ENCODE measurements at regions not wholly inside any gene's neighbourhood (a gene's known extent, or its start where the extent isn't known, plus 50 kb on each side); places are given as distances from the start of the nearest gene placed in this dataset.
A peak's percentile ranks its signal among the peaks of the same experiment; 100 is the strongest.
"Not testable (repeated sequence)": the region's sequence is repeated elsewhere in the genome, so short reads cannot be mapped to it uniquely, and the experiment has no call there.

DNA sequence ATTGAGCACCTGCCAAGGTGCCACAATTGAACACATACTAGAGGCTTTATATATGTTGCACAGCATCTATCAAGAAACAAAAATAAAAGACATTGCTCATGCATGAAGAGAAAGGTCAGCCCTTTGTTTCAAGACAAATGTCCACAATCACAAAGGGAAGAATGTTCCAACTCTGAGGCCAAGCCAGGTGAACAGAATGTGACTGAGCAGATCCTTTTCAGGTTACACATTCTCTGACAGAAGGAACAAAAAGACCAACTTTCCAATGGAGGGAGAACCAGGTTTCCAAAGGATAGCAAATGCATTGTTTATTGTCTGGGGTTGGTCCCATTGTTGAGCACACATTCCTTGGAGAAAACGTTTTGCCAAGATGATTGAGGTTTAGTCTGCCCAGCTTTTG lies 50.2 kb upstream of the FAM174B start:
- ATAC-seq (no peak), DNase-seq (no peak)

DNA sequence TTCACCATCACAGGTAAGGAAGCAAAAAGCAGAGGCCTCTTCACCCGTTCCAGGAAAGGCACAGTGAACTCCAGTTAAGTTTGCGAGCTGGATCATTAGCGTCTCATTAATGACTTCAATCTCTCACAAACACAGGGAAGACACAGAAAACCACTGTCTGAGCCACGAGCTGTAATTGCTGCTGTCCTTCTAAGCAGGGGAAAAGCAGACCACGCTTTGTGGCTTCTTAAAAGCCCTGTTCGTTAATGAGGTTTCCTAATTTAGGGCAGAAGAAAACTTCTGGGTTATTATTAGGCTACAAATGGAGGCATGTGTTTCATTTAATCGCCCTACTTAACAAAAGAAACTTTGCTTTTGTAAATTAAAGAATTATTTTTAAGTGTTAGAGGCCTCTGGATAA lies 50.6 kb upstream of the FAM174B start:
- ATAC-seq (no peak), DNase-seq (no peak)

DNA sequence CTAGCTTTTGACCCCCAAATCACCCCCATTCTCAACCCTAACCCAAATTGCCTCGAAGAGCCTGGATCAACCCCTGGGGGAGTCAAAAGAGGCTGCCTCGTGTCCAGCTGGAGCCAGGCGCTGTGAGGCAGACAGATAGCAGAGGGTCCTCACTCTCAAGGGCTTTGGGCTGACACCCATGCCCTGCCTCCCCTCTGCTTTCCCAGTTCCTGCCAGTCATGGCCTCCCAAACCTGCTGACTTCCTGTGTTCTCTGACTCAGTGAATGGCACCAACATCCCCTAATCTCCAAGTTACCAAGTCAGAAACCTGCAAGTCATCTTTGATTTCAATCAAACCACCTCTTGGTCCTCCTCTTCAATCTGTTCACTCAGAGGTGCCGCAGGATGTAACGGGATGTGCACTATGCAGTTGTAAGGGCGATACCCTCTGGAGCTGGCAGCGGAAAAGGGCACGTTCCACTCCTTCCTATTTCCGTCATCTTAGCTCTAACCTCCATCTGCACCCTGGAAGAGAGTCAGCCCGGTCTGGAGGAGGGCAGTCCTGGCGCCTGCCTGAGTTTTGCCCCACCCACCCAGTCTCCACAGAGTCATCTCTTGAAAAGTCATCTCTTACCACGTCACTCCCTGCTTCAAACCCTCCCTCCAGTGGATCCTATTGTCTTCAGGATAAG lies 52.4 kb upstream of the FAM174B start:
- DNase-seq, result no peak
- ATAC-seq, result peak; percentile 12

DNA sequence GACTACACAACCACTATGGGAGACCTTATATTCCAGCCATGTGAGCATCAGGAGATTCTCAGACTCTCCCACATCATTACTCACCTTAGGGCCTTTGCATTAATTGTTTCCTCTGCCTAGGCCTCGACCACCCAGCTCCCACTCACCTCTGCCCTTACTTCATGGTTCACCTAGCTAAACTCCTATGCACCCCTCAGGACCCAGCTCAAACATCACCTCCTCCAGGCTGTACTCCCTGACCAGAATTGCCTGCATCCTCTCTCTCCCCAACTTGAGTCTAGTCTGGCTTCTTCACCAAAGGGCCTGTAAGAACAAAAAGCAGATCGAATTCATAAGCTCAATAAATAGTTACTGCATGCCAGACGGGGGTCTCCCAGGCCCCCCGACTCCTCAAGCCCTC lies 53.1 kb upstream of the FAM174B start:
- no peak for ATAC-seq
- DNase-seq, result no peak

DNA sequence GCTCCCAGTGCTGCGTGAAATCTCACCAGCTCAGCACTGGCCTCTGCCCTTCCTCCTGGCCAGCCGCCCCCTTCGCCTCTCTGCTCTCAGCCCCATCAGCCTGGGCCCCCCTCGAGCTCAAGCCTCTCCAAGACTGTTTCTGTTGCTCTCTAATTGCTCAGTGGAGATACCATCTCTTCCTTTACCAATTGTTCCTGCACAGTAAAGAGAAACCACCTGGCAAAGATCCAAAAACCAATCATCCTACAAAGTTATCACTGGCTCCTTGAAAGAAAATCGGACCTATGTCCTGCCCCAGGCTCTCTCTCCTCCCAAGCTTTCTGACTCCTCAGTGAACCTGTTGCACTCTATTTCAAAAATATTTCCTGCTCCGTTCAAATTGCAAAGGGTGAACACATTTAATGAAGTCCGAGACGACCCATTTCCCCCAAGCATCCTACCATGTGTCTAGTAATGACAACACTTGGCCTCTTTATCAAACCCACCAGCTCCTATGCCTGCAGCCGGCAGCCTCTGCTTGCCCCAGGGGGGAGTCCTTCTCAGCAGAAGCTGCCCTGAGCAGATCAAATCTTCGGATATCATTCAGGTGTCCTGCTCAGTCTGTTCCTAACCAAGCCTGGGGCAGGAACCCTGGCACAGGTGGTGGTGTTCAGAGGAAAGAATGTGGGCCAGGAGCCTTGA lies 53.7 kb upstream of the FAM174B start:
- DNase-seq, result no peak
- ATAC-seq, result peak; percentile 24

DNA sequence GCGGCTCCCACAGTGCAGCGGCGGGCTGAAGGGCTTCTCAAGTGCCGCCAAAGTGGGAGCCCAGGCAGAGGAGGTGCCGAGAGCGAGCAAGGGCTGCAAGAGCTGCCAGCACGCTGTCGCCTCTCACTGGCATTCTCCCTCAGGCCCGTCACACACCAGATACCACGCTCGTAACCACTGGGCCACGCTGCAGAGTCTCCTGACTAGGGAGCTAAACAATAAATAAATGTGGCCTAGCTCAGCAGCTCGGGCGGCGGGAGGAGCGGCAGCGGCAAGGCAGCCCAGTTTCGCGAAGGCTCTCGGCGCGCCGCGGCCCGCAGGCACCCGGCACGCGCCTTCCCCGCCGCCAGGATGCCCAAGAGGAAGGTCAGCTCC lies 55.9 kb upstream of the FAM174B start:
- no peak for DNase-seq
- no peak for ATAC-seq

DNA sequence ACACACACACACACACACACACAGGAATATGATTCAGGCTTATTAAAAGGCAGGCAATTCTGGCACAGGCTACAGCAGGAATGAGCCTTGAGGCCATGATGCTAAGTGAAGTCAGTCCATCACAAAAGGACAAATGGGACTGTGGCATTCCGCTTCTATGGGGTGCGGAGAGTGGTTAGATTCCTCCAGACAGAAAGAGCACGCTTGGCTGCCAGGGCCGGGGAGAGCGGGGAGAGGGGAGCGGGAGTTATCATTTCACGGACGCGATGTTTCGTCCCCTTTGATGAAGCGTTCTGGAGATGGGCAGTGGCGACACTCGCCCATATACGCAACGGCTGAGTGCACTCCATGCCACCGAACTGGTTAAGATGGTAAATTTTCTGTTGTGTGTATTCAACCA lies 58.5 kb upstream of the FAM174B start:
- DNase-seq (no peak), ATAC-seq (no peak)

DNA sequence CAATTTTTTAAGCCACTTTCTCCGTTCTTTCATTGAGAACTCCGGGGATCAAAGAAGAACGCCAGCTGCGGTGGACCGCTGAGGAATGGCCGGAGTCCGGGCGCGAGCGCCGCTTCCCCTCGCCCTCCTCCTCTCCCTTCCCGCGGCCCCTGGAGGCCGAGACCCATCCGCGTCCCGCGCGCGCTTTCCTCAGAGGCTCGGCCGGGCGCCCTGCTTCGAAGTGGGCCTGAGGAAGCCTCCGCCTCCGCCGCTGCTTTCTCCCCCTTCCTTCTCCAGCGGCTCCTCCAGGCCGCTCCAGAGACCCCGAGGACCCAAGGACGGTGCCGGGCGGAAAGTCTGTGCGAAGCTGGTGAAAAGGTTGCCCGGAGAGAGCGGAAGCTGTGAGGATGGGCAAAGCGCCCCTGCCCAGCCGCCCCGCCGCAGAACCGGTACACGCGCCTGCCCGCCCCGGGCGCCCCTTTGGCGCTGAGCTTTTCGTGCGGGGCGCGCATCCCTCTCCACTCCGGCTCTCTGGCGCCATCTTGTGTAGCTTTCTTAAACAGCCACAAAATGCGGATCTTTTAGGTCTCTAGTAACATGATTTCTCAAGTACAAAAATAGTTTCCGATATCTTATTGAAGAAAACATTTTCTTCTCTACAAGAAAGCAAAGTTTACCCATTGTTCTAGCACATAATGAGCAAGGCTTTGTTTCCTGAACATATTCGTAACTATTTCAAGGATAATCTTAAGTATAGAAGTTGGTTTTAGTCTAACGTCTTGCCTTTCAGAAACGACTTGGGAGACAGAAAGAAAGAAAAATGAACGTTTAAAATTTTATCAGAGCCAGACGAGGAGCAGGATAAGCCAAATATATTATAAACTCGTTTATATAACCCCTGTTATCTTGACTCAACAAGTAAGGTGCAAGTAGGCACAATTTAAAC lies 59.2 kb upstream of the FAM174B start:
- peak; percentile 82 for DNase-seq

DNA sequence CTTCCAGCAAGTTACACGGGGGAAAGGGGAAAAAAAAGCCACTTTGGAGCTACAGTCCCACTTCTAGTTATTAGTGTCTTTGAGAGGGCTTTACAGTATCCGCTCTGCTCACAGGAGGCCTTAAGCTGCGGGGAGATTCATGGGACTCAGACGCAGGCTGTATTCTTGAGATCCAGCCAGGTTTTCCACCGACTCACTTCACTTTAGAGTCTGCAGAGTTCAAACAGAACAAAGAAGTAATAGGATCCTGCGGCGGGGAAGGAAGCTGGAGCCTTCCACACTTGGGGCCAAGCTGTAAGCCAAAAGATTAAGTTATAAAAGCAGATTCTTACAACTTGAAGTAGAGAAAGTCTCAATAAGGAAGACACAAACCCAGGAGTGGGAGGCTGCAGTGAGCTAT lies 60.2 kb upstream of the FAM174B start:
- ATAC-seq (no peak), DNase-seq (no peak)

More for the DNA sequence above, 59.2 kb upstream of the FAM174B start:
- ATAC-seq, result peak; percentile 79

DNA sequence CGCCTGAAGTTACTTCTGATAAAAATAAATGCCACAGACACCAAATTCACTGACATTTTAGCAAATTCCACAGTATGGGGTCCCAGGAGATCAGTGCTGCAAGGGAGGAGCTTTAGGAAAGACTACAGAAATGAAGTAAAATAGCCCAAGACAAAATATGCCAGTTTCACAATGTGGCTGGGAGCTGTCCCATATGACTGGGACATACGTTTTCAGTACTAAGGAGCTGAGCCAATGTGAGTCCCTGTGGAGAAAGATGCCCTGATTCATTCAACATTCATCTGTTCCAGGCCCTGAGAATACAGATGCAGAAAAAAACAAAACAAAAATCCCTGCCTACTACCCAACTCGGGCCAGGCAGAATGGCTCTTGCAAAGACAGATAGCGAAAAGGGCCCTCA lies 63.4 kb upstream of the FAM174B start:
- no peak for DNase-seq

DNA sequence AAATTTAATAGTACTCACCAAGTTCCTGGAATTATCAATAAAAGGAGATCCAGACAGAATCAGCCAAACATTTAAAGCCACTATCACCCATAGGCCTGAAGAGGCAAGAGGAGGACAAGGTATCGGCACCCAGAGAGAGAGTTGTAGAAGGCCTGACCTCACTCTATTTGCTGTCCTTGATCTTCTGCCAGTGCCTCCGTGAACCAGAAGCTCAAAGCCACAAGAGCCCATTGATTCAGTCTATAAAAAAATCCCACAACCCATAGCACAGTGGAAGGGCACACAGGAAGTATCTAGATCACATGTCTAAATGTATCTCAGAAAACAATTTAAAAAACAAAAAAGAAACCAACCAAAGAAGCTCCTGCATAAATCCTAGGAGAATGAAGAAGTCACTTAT lies 68.6 kb upstream of the FAM174B start:
- DNase-seq (no peak), ATAC-seq (no peak)

More for the DNA sequence above, 63.4 kb upstream of the FAM174B start:
- no peak for ATAC-seq

DNA sequence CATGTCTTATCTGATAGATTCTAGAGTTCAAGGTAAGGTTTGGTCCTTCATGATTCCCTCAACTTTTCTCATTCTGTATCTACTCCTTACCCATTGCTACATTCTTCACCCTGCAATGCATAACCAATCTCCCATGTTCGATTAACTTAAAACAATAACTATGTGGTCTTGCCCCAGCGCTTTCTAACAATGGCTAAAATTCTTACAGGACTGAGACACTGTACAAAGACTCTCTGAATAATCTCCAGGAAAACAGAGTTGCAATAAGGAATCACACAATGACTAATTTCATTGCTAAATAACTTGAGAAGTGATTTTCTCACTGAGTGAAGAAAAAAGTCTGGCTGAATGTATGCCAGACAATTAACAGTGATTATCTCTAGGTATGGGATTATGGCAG lies 69.6 kb upstream of the FAM174B start:
- DNase-seq (no peak), ATAC-seq (no peak)

DNA sequence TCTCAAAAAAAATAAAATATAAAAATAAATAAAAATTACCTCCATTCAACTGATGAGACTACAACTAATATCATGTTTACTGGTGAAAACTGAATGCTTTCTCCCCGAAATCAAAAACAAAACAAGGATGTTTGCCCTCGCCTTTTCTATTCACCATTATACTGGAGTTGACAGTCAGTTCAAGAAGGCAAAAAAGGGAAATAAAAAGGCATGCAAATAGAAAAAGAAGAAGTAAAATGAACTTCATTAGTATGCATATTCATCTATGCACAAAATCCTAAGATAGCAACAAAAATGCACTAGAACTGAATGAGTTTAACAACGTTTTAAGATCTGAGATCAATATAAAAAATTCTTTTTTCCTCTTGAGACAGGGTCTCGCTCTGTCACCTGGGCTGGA lies 72.7 kb upstream of the FAM174B start:
- DNase-seq (no peak), ATAC-seq (no peak)

DNA sequence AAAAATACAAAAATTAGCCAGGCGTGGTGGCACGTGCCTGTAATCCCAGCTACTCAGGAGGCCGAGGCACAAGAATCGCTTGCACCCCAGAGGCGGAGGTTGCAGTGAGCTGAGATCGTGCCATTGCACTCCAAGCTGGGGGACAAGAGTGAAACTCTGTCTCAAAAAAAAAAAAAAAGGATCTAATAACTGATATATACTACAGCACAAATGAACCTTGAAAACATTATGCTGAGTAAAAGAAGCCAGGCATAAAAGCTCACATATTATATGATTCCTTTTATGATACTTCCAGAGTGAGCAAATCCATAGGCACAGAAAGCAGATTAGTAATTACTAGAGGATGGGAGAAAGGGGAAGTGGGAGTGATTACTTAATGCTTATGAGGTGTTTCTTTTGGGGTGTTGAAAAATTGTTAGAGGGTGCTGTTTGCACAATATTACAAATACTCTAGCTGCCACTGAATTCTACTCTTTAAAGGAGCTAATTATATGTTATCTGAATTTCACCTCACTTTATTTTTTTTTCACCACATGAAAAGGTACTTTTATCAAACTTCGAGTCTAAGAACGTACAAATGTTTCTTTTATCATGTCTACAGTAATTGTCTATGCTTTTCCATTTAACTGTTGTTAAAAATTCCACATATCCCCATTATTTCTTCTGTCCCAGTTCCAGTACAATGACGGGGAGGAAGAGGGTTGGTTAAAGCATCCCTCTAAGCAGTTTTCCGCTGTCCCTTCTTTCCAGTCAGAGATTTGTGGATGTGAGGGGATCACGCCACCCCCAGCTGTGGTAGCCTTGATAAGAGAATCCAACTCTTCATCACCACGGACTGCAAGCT lies 77.7 kb upstream of the FAM174B start:
- ATAC-seq, result no peak
- DNase-seq, result no peak

DNA sequence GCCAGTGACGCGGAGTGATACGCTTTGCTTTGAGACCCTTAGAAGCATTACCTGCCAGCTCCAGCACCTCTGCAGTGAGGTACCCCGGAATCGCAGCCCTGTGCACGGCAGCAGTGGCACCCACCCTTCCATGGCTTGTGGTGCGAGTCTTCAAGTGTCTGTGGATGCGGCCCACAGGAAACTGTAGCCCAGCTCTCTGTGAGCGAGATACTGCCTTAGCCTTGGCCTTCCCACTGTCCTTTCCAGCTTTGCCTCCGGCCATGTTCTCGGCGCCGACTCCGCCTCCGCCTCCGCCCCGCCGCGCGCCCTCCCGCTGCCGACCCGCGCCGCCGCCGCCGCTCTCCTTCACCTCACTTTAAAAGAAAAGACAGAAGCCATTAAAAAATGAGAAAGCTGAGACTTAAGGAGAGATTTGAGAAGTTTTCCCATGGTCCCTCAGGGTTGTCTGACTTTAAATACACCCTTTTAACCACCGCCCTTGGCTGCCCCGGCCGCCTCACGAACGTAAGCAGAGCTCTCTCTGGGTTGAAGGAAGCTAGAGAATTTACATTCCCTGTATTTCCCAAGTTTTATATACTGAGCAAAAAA lies 78.5 kb upstream of the FAM174B start:
- peak; percentile 52 for ATAC-seq
- DNase-seq, result peak; percentile 10

DNA sequence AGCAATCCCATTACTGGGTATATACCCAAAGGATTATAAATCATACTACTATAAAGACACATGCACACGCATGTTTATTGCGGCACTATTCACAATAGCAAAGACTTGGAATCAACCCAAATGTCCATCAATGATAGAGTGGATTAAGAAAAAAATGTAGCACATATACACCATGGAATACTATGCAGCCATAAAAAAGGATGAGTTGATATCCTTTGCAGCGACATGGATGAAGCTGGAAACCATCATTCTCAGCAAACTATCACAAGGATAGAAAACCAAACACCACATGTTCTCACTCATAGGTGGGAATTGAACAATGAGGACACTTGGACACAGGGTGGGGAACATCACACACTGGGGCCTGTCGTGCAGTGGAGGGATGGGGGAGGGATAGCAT lies 83.7 kb upstream of the FAM174B start:
- not testable (repeated sequence) for DNase-seq, ATAC-seq

DNA sequence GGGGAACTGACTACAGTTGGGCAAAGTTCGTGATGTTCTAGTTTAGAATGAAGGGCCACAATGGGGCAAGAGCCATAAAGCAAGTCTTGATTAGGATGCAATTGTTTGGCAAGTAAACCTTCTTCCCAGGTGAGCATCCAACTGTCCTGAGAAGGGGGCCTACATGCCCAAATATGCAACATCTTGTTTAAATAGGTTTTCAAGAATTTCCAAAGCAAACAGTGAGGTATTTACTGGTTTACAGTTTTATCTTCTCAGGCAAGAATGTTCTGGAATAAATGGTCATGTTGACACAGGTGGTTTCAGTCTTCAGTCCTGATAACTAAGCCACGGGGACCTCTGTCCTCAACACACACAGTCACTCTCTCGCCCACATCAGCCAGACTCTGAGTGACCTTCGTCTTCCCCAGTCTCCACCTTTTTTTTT lies 90.3 kb upstream of the FAM174B start:
- no peak for ATAC-seq
- no peak for DNase-seq

DNA sequence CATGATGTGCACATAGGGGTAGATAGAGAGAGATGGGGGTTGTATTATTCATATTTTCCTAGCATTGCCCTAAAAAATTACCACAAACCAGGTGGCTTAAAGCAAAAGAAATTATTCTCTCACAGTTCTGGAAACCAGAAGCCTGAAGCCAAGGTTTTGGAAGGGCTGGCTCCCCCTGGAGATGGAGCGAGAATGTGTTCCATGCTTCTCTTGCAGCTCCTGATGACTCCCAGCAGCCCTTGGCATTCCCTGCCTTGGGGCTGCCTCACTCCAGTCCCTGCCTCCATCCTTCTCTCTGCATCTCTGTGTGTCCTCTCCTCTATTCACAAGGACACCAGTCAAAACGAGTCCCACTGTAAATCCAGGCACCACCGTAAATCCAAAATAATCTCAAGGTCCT lies 91.5 kb upstream of the FAM174B start:
- DNase-seq, result no peak
- ATAC-seq, result no peak

DNA sequence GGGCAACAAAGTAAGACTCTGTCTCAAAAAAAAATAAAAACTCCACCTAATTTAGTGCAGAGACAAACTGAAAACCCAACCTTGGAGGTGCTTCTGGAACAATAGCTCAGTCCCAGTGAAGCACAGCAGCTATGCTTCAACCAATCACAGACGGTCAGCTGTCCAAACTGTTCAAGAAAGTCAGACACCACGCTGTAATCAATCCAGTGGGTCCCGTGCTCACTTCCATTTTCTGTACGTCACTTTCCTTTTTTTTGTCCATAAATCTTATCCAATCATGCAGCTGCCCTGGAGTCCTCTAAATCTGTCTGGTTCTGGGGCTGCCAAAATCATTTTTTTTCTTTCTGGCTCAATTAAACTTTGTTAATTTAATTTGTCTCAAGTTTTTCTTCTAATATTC lies 93.6 kb upstream of the FAM174B start:
- DNase-seq (no peak), ATAC-seq (no peak)

DNA sequence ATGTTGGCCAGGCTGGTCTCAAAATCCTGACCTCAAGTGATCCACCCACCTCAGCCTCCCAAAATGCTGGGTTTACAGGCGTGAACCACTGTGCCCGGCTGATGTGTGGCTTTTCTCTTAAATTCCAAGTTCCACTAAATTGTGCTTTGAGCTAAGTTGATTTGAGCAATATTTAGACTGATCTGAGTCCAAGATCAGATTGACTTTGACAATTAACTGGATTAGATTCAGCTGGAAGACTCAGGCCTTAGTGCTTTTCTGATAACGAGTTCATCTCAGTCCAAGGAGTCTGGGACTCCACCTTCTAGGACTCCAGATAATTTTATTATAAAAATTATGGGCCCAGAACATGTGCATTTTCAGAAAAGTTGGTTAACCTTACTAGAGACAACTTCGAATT lies 94.4 kb upstream of the FAM174B start:
- ATAC-seq, result no peak
- no peak for DNase-seq

DNA sequence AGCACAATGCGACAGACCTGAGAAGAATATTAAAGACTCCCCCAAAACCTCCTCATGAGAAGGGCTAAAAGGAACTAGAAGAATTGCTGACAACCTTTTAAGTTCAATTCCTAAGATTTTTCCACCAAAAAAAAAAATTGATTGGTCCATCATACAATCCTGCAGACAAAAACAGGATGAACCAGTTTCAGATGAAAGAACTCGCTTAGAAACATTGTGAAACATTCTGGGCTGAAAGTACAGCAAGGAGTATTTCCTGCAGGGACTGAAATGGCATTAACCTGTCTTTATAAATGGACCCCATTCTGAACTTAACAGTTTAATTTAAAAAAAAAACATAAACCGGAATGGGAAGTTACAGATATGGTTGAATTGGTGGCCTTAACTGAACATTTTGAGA lies 96.0 kb upstream of the FAM174B start:
- DNase-seq (no peak), ATAC-seq (no peak)

DNA sequence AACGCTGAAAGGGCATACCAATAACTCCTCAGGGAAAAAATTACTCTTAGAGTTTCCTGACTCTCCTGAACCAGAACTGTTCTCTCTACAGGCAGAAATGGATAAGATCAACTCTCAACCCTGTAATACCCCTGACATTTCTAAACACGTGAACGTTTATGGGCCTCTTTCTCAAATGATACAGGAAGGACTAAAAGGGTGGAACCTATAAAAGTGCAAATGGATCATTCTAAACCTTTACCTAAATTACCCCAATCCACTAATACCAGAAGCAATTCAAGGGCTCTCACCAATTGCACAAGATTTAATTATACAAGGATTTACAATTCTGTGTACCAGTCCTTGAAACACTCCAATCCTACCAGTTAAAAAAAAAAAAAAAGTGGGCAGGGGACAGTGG lies 98.0 kb upstream of the FAM174B start:
- no peak for DNase-seq
- ATAC-seq, result no peak
